DOHH2 (cell line): ENCODE measurements at regions not wholly inside any gene's neighbourhood (a gene's known extent, or its start where the extent isn't known, plus 50 kb on each side); places are given as distances from the start of the nearest gene placed in this dataset.
"Not testable (repeated sequence)": the region's sequence is repeated elsewhere in the genome, so short reads cannot be mapped to it uniquely, and the experiment has no call there.

Experiments
- H3F3A ChIP-seq: fragments of 200-600 bp; sonication (generic), shearing (Covaris generic); 2 replicates; pipeline ENCODE4 v1.6.0; 2016; ENCODE audit warnings: antibody characterized with exemption, mild to moderate bottlenecking; ENCODE audit not compliant: control insufficient read depth, insufficient read depth
- H3K27ac ChIP-seq: fragments of 200-600 bp; sonication (generic); 2 replicates; pipeline ENCODE4 v1.5.1; 2014; ENCODE audit warnings: low read depth, mild to moderate bottlenecking, low read length, moderate library complexity
- H3K27me3 ChIP-seq: fragments of 200-600 bp; sonication (generic); 2 replicates; pipeline ENCODE4 v1.6.1; 2014; ENCODE audit warnings: mild to moderate bottlenecking, low read length, mixed read lengths; ENCODE audit not compliant: control insufficient read depth
- H3K36me3 ChIP-seq: fragments of 200-600 bp; sonication (generic); 2 replicates; pipeline ENCODE4 v1.6.1; 2014; ENCODE audit warnings: mild to moderate bottlenecking, low read length, moderate library complexity, mixed read lengths; ENCODE audit not compliant: control insufficient read depth
- H3K4me1 ChIP-seq: fragments of 200-600 bp; sonication (generic); 2 replicates; pipeline ENCODE4 v1.6.1; 2014; ENCODE audit warnings: mild to moderate bottlenecking, low read length, mixed read lengths; ENCODE audit not compliant: control insufficient read depth
- H3K4me2 ChIP-seq: fragments of 200-600 bp; sonication (generic); 2 replicates; pipeline ENCODE4 v1.6.0; 2014; ENCODE audit warnings: mild to moderate bottlenecking, low read length, moderate library complexity
- H3K4me3 ChIP-seq: fragments of 200-600 bp; sonication (generic); 2 replicates; pipeline ENCODE4 v1.5.1; 2014; ENCODE audit warnings: mild to moderate bottlenecking, low read length, mixed read lengths
- H3K79me2 ChIP-seq: fragments of 200-600 bp; sonication (generic); 2 replicates; pipeline ENCODE4 v1.6.1; 2014; ENCODE audit warnings: mild to moderate bottlenecking, low read length, mixed read lengths; ENCODE audit not compliant: control insufficient read depth
- H3K9me2 ChIP-seq: fragments of 200-600 bp; sonication (generic); replicated peaks from 2 replicates; pipeline ENCODE4 v1.6.1; 2014; ENCODE audit warnings: mild to moderate bottlenecking, low read length, mixed read lengths; ENCODE audit not compliant: control insufficient read depth
- H3K9me3 ChIP-seq: fragments of 200-600 bp; sonication (generic); 2 replicates; pipeline ENCODE4 v1.6.1; 2014; ENCODE audit warnings: antibody characterized with exemption, low read length, mixed read lengths; ENCODE audit not compliant: control insufficient read depth, insufficient read depth
- H4K20me1 ChIP-seq: fragments of 200-600 bp; sonication (generic); 2 replicates; pipeline ENCODE4 v1.6.0; 2014; ENCODE audit warnings: low read depth, mild to moderate bottlenecking, antibody characterized with exemption, low read length, moderate library complexity; ENCODE audit not compliant: control insufficient read depth, insufficient read depth

DNA sequence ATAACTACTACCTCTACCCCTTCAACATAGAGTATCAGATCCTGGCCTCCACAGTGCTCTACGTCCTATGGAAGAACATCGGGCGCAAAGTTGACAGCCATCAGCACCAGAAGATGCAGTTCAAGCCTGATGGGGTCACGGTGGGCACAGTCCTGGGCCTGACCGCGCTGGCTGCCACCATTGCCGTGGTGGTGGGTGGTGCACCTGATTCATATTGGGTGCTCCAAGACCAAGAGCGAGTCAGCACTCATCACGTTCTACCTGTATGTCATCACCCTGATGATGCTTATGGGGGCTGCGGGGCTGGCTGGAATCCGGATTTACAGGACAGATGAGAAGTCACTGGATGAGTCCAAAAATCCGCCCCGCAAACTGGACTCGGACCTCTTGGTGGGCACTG is 846.4 kb downstream of the RPIA start:
- not testable (repeated sequence) for H3F3A ChIP-seq, H3K36me3 ChIP-seq, H3K27ac ChIP-seq, H4K20me1 ChIP-seq, H3K9me2 ChIP-seq, H3K4me1 ChIP-seq, H3K9me3 ChIP-seq, H3K27me3 ChIP-seq, H3K4me2 ChIP-seq, H3K4me3 ChIP-seq, H3K79me2 ChIP-seq

DNA sequence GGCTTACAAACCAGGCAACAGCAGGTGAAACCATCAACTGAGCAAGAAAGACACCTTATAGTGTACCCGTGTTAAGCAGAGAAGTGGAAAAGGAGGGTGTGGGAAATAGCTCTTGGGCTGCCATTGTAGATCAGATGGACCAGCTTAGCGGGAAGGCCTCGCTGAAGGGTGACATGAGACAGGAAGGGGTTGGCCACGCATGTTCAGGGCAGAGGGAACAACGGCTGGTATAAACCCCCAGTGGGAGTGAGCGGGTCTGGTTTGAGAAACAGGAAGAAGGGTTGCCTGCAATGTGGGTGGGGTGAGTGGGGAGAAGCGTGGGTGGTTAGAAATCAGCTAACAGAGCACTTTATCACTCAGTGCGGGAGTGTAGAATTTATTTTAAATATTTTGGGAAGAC is 852.6 kb downstream of the RPIA start:
- H3K9me2 ChIP-seq, H3K4me3 ChIP-seq, H3K27ac ChIP-seq, H3K4me1 ChIP-seq, H3K4me2 ChIP-seq, H3K9me3 ChIP-seq, H3K79me2 ChIP-seq, H4K20me1 ChIP-seq, H3K36me3 ChIP-seq, H3K27me3 ChIP-seq, H3F3A ChIP-seq: not testable (repeated sequence)

DNA sequence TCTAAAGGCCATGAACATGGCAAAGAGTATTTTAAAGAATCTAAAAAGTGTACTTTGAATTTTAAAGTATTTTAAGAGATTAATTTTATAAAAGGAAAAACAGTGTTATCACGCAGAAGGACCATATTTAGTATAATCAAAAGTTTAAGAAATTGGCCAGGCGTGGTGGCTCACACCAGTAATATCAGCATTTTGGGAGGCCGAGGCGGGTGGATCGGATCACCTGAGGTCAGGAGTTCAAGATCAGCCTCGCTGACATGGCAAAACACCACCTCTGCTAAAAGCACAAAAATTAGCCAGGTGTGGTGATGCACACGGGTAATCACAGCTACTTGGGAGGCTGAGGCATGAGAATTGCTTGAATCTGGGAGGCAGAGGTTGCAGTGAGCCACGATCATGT is 887.7 kb downstream of the RPIA start:
- H3K4me2 ChIP-seq, H3K27me3 ChIP-seq: not testable (repeated sequence)

DNA sequence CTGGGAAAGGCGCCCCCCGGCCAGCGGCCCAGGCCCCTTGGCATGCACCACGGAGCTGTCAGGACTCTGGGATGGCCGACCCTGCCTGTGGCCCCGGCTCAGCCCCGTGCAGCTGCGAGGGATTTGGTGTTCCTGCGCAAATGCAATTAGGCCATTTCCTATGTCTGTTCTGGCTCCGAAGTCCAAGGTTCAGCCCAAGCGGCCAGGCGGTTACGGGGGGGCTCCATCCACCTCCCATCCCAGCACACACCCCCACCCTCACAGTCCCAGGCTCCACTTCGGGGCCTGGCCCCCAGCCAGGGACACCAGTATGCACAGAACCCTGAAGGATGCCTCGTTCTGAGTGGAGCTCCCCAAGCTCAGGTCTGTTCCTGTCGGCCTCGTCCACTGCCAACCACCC is 891.3 kb downstream of the RPIA start:
- not testable (repeated sequence) for H3K79me2 ChIP-seq, H3K36me3 ChIP-seq, H3K9me2 ChIP-seq, H3K27ac ChIP-seq, H3K9me3 ChIP-seq, H3K27me3 ChIP-seq, H3K4me2 ChIP-seq, H3K4me3 ChIP-seq, H3F3A ChIP-seq, H4K20me1 ChIP-seq, H3K4me1 ChIP-seq

More for the DNA sequence above, 887.7 kb downstream of the RPIA start:
- not testable (repeated sequence) for H3K27ac ChIP-seq, H4K20me1 ChIP-seq, H3K9me2 ChIP-seq, H3K79me2 ChIP-seq, H3K4me3 ChIP-seq, H3F3A ChIP-seq, H3K36me3 ChIP-seq, H3K4me1 ChIP-seq, H3K9me3 ChIP-seq

DNA sequence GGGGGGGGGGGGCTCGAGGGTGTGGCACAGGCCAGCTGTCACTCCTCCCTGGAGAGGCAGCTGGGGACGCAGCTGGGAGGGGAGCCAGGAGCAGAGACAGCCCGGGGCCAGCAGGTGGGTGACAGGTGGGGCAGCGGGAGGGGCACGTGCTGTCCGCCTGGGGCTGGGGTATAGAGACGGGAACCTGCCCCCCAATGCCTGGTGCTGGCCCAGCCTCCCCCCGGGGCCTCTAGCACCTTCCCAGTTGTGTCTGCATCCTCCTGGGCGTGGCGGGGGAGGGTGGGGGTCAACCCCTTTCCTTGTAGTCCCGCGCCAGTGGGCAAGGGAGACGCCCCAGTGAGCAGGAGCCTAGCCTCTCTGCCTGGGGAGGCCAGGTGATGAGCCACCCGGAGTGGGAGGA is 892.6 kb downstream of the RPIA start:
- not testable (repeated sequence) for H3K9me3 ChIP-seq, H3K79me2 ChIP-seq, H3K36me3 ChIP-seq, H3K9me2 ChIP-seq, H4K20me1 ChIP-seq, H3K4me3 ChIP-seq, H3K27me3 ChIP-seq, H3F3A ChIP-seq, H3K4me1 ChIP-seq, H3K27ac ChIP-seq, H3K4me2 ChIP-seq

DNA sequence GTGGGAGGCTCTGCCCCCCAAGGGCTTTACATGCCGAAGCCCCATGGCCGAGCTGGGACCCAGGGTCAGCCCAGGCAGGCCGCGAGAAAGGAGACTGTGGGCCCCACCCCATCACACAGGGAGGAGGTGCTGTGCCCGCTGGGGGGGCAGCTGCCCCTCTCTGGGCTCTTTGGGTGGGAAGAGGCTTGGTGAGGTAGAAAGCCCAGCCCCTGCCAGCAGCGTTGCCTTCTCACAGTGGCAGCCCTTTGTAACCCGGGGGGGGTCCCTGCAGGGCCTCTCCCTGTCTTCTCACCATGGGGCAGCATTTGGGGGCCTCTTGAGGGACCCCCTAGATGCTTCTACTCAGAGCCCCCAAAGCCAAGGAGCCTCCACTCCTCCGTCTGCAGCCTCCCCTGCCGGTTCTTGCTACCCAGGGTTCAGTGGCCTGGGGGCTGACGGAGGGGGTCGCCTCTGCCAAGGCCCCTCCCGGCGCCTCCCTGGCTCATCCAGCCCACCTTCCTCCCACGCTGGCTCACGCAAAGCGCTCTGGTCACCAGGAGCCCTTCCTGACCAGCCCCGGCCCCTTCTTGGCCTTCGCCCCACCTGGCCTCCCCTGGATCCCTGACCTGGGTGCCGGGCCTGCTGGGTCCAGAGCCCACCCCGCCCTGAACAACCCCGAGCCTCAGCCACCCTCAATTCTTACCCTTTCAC is 893.5 kb downstream of the RPIA start:
- H3K4me2 ChIP-seq, H3K9me3 ChIP-seq, H3K27me3 ChIP-seq, H4K20me1 ChIP-seq, H3K9me2 ChIP-seq, H3K27ac ChIP-seq, H3K79me2 ChIP-seq, H3K36me3 ChIP-seq, H3K4me1 ChIP-seq, H3F3A ChIP-seq: not testable (repeated sequence)
- 0 out of 2 replicates have a peak overlapping the region, but pooled peaks have one; percentile 17 for H3K4me3 ChIP-seq

DNA sequence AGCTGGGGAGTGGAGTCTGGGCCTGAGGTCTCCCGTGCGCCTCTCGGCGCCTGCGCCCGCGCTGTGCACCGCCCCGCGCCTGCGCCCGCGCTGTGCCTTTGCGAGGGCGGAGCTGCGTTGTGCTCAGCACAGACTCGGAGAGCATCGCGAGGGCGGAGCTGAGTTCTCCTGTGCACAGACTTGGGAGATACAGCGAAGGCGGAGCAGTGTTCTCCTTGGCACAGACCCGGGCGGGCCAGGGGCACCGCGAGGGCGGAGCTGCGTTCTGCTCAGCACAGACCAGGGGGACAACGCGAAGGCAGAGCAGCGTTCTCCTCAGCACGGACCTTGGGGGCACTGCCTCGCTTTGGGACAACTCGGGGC is 894.1 kb downstream of the RPIA start:
- 0 out of 2 replicates have a peak overlapping the region, but pooled peaks have one; percentile 27 for H3K4me2 ChIP-seq
- H4K20me1 ChIP-seq, H3K9me2 ChIP-seq, H3K27ac ChIP-seq, H3K4me3 ChIP-seq, H3K27me3 ChIP-seq, H3K9me3 ChIP-seq, H3K36me3 ChIP-seq, H3K79me2 ChIP-seq, H3K4me1 ChIP-seq, H3F3A ChIP-seq: not testable (repeated sequence)

DNA sequence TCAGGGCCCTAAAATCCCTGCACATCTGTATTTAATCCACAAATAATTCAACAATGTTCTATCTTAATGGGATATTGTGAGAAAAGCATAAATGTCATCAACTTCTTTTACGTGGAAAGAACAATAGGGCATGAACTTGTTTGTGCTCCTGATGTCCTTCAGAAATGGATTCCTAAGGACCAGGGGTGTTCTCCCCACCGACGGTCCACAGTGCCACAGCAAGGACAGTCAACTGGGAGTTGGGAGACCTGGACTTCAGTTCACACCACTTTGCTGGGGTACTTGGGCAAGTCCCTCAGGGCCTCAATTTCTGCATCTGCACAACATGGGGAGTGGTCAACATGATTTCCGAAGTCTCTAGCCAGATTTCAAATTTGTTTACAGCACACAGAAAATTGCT is 908.4 kb downstream of the RPIA start:
- not testable (repeated sequence) for H3F3A ChIP-seq, H3K4me1 ChIP-seq

More for the DNA sequence above, 908.4 kb downstream of the RPIA start:
- not testable (repeated sequence) for H3K9me3 ChIP-seq, H4K20me1 ChIP-seq, H3K36me3 ChIP-seq, H3K27me3 ChIP-seq, H3K4me2 ChIP-seq, H3K79me2 ChIP-seq, H3K4me3 ChIP-seq, H3K9me2 ChIP-seq, H3K27ac ChIP-seq
